ENCODE measurements at regions not wholly inside any gene's neighbourhood (a gene's known extent, or its start where the extent isn't known, plus 50 kb on each side); places are given as distances from the start of the nearest gene placed in this dataset.

- Histone ChIP-seq H3K36me3 (ENCODE audit: insufficient read depth, low read length) (no peaks in the 10 kb centered on the region), H3K4me1 (ENCODE audit: insufficient read depth, low read length) (no peaks in the 10 kb centered on the region), H3K9me3 (ENCODE audit: control insufficient read depth in 1 of 2, insufficient read depth in 1 of 2, low read length in 2 of 2) (peaks cover 0 to 5% of the 10 kb centered on the region in 2 experiments), H3K27me3 (ENCODE audit: control insufficient read depth in 1 of 2, insufficient read depth in 2 of 2, low read length in 2 of 2) (no peaks in the 10 kb centered on the region), H3K4me3 (ENCODE audit: low read length) (no peak overlapping the region), H3K27ac (ENCODE audit: low read depth in 1 of 2, low read length in 2 of 2) (no peak overlapping the region)
- Mint-ChIP-seq H3K9me3 (peaks cover 2% of the 10 kb centered on the region), H3K36me3 (ENCODE audit: low read depth) (no peaks in the 10 kb centered on the region), H3K27me3 (no peaks in the 10 kb centered on the region), H3K4me3 (no peak overlapping the region), H3K4me1 (ENCODE audit: low read depth) (no peaks in the 10 kb centered on the region), H3K27ac (no peak overlapping the region)
- ChIA-PET POLR2A (no interaction called here), CTCF (no interaction called here)
- DNase-seq (no peak), ATAC-seq (ENCODE audit: poor library complexity) (no peak)
- TF ChIP-seq CTCF (IDR thresholded peaks at IDR 0.05), result no peak
- intact Hi-C loops (cut with DNase I, micrococcal nuclease), result no loop called here
Observed at GRCh38 chr3:191721990-191722389, 261.0 kb downstream of the PYDC2 start.

- Mint-ChIP-seq H3K27me3 (no peaks in the 10 kb centered on the region), H3K9me3 (peaks cover 6% of the 10 kb centered on the region), H3K27ac (no peak overlapping the region), H3K36me3 (ENCODE audit: low read depth) (no peaks in the 10 kb centered on the region), H3K4me1 (ENCODE audit: low read depth) (no peaks in the 10 kb centered on the region), H3K4me3 (no peak overlapping the region)
- ChIA-PET CTCF (no interaction called here), POLR2A (no interaction called here)
- Histone ChIP-seq H3K27ac (ENCODE audit: low read depth in 1 of 2, low read length in 2 of 2) (no peak overlapping the region), H3K4me1 (ENCODE audit: insufficient read depth, low read length) (no peaks in the 10 kb centered on the region), H3K27me3 (ENCODE audit: control insufficient read depth in 1 of 2, insufficient read depth in 2 of 2, low read length in 2 of 2) (no peaks in the 10 kb centered on the region), H3K36me3 (ENCODE audit: insufficient read depth, low read length) (no peaks in the 10 kb centered on the region), H3K4me3 (ENCODE audit: low read length) (no peak overlapping the region), H3K9me3 (ENCODE audit: control insufficient read depth in 1 of 2, insufficient read depth in 1 of 2, low read length in 2 of 2) (no peaks in the 10 kb centered on the region)
- DNase-seq (no peak), ATAC-seq (ENCODE audit: poor library complexity) (no peak)
- intact Hi-C loops (cut with DNase I, micrococcal nuclease), result no loop called here
- TF ChIP-seq CTCF (IDR thresholded peaks at IDR 0.05), result no peak
Observed at GRCh38 chr3:191727338-191727737, 266.4 kb downstream of the PYDC2 start.

- Mint-ChIP-seq H3K27me3 (no peaks in the 10 kb centered on the region), H3K27ac (no peak overlapping the region), H3K36me3 (ENCODE audit: low read depth) (no peaks in the 10 kb centered on the region), H3K4me1 (ENCODE audit: low read depth) (no peaks in the 10 kb centered on the region), H3K4me3 (no peak overlapping the region), H3K9me3 (peaks cover 11% of the 10 kb centered on the region)
- no peaks in the 10 kb centered on the region for H3K27me3 ChIP-seq (ENCODE audit: control insufficient read depth in 1 of 2, insufficient read depth in 2 of 2, low read length in 2 of 2)
- no peaks in the 10 kb centered on the region for H3K36me3 ChIP-seq (ENCODE audit: insufficient read depth, low read length)
- ChIA-PET POLR2A (no interaction called here), CTCF (no interaction called here)
- no peak overlapping the region for H3K27ac ChIP-seq (ENCODE audit: low read depth in 1 of 2, low read length in 2 of 2)
- H3K4me3 ChIP-seq (ENCODE audit: low read length), result no peak overlapping the region
- intact Hi-C loops (cut with DNase I, micrococcal nuclease), result no loop called here
- TF ChIP-seq CTCF (IDR thresholded peaks at IDR 0.05), result no peak
- DNase-seq (no peak), ATAC-seq (ENCODE audit: poor library complexity) (no peak)
- H3K9me3 ChIP-seq (ENCODE audit: control insufficient read depth in 1 of 2, insufficient read depth in 1 of 2, low read length in 2 of 2), result no peaks in the 10 kb centered on the region
- H3K4me1 ChIP-seq (ENCODE audit: insufficient read depth, low read length), result no peaks in the 10 kb centered on the region
Observed at GRCh38 chr3:191728186-191728585, 267.2 kb downstream of the PYDC2 start.
